ENCODE measurements at regions not wholly inside any gene's neighbourhood (a gene's known extent, or its start where the extent isn't known, plus 50 kb on each side); places are given as distances from the start of the nearest gene placed in this dataset.
"Not testable (repeated sequence)": the region's sequence is repeated elsewhere in the genome, so short reads cannot be mapped to it uniquely, and the experiment has no call there.

GRCh38 chr13:48583859-48584311, 51.0 kb upstream of the RCBTB2 start:
- no peak for DNase-seq

GRCh38 chr13:48585456-48585840, 52.6 kb upstream of the RCBTB2 start:
- DNase-seq, result no peak

- no peak for DNase-seq
Measured at GRCh38 chr13:48586591-48587103, 53.8 kb upstream of the RCBTB2 start.

- no peak for DNase-seq
Measured at GRCh38 chr13:48588120-48588519, 55.2 kb upstream of the RCBTB2 start.

- no peak for DNase-seq
Measured at GRCh38 chr13:48590141-48590901, 57.4 kb upstream of the RCBTB2 start.

GRCh38 chr13:48591124-48591872, 58.4 kb upstream of the RCBTB2 start:
- not testable (repeated sequence) for DNase-seq

GRCh38 chr13:48591889-48592687, 59.2 kb upstream of the RCBTB2 start:
- DNase-seq, result no peak

GRCh38 chr13:48592688-48593049, 59.8 kb upstream of the RCBTB2 start:
- DNase-seq, result no peak

GRCh38 chr13:48593536-48593935, 60.2 kb upstream of the CYSLTR2 start:
- no peak for DNase-seq

GRCh38 chr13:48594096-48594815, 59.5 kb upstream of the CYSLTR2 start:
- DNase-seq, result no peak

GRCh38 chr13:48595431-48596429, 58.0 kb upstream of the CYSLTR2 start:
- peak; percentile 59 for DNase-seq

- no peak for DNase-seq
Measured at GRCh38 chr13:48600374-48601364, 53.1 kb upstream of the CYSLTR2 start.

GRCh38 chr13:48602296-48603016, 51.3 kb upstream of the CYSLTR2 start:
- DNase-seq, result no peak

GRCh38 chr13:48603375-48603774, 50.4 kb upstream of the CYSLTR2 start:
- no peak for DNase-seq
